ENCODE measurements at regions not wholly inside any gene's neighbourhood (a gene's known extent, or its start where the extent isn't known, plus 50 kb on each side); places are given as distances from the start of the nearest gene placed in this dataset.

DNA sequence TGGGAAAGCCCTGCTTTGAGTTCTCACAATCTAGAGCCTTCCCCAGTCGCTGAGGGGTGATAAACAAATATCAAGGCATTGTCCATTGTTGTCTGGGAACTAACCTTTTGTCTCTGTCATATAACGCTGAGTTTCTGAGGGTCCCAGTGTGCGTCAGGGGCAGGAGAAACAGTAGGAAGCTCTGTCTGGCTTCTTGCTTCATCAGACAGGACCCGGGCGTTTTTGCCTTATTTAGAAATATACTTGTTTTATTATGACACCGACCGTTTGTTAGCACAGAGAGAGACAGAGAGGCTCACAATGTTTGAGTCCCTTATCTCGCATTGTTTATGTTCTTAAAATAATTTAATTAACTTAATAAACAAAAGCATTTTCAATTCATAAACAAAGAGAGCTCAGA is 204.9 kb upstream of the GAS1 start:
- H3K4me1 ChIP-seq (ENCODE audit: control insufficient read depth in 2 of 2, insufficient read depth in 1 of 2, low read depth in 1 of 2, low read length in 2 of 2), result peaks cover 0 to 2% of the 10 kb centered on the region in 2 donors
- H2BK12ac ChIP-seq (ENCODE audit: low read length), result no peak overlapping the region
- no peak overlapping the region for H4K91ac ChIP-seq (ENCODE audit: low read depth, low read length, poor library complexity)
- no peak overlapping the region for H3K27ac ChIP-seq (replicated peaks; ENCODE audit: low read length)
- H2AFZ ChIP-seq (ENCODE audit: low read length), result no peak overlapping the region
- no peak overlapping the region for H3K14ac ChIP-seq (ENCODE audit: low read length)
- no peak overlapping the region for H2BK5ac ChIP-seq (ENCODE audit: low read length)
- H3K4me3 ChIP-seq (ENCODE audit: low read length in 2 of 2), result no peak overlapping the region
- H3K23ac ChIP-seq (ENCODE audit: low read depth, low read length, poor library complexity), result no peak overlapping the region
- no CpG with 5 or more reads among the region's 8 CpGs for WGBS, 2 donors (ENCODE audit: extremely low coverage in 2 of 2, insufficient read length in 2 of 2, insufficient replicate concordance in 1 of 2)
- no peak overlapping the region for H3K9ac ChIP-seq (ENCODE audit: low read depth, low read length, poor library complexity)
- no peak overlapping the region for H3K4me2 ChIP-seq (ENCODE audit: insufficient read depth, low read length, poor library complexity, severe bottlenecking)
- peaks cover 0 to 3% of the 10 kb centered on the region in 2 donors for H3K9me3 ChIP-seq (replicated peaks in 1 of 2; ENCODE audit: control insufficient read depth in 2 of 2, insufficient read depth in 1 of 2, low read depth in 1 of 2, low read length in 2 of 2)
- no peak overlapping the region for H2AK5ac ChIP-seq (ENCODE audit: low read depth, low read length)
- no peak overlapping the region for H3K4ac ChIP-seq (ENCODE audit: low read length)
- peaks cover 0 to 2% (median 0%) of the 10 kb centered on the region in 3 experiments for H3K27me3 ChIP-seq (ENCODE audit: control insufficient read depth in 3 of 3, insufficient read depth in 3 of 3, low read depth in 1 of 3, low read length in 3 of 3)
- no peak overlapping the region for H3K18ac ChIP-seq (ENCODE audit: low read length)
- no peaks in the 10 kb centered on the region for H3K36me3 ChIP-seq (replicated peaks in 1 of 2; ENCODE audit: control insufficient read depth in 2 of 2, insufficient read depth in 2 of 2, low read length in 2 of 2)
- no peak for DNase-seq (ENCODE audit: low spot score)
- no peak overlapping the region for H2BK120ac ChIP-seq (ENCODE audit: low read depth, low read length)
- no peak overlapping the region for H4K8ac ChIP-seq (ENCODE audit: low read depth, low read length)
- H3K79me1 ChIP-seq (ENCODE audit: low read depth, low read length), result no peaks in the 10 kb centered on the region
- no peak overlapping the region for H2BK15ac ChIP-seq (ENCODE audit: low read length)

DNA sequence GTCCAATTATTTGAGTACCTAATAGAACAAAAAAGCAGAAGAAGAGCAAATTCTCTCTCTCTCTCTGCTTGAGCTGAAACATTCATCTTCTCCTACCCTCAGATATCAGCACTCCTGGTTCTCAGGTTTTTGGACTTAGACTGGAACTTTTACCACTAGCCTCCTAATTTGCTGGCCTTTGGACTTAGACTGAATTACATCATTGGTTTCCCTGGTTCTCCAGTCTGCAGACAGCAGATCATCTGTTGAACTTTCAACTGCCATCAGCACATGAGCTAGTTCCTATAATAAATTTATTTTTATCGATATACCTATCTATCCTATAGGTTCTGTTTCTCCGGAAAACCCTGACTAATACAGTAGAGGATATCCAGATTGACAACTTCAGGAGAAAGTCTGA is 208.9 kb upstream of the GAS1 start:
- no CpG with 5 or more reads among the region's 2 CpGs for WGBS, 2 donors (ENCODE audit: extremely low coverage in 2 of 2, insufficient read length in 2 of 2, insufficient replicate concordance in 1 of 2)
- no peak overlapping the region for H3K4me3 ChIP-seq (ENCODE audit: low read length in 2 of 2)
- H3K4ac ChIP-seq (ENCODE audit: low read length), result no peak overlapping the region
- no peak for DNase-seq (ENCODE audit: low spot score)
- no peak overlapping the region for H2AK5ac ChIP-seq (ENCODE audit: low read depth, low read length)
- H3K36me3 ChIP-seq (replicated peaks in 1 of 2; ENCODE audit: control insufficient read depth in 2 of 2, insufficient read depth in 2 of 2, low read length in 2 of 2), result no peaks in the 10 kb centered on the region
- H2BK15ac ChIP-seq (ENCODE audit: low read length), result no peak overlapping the region
- no peak overlapping the region for H3K23ac ChIP-seq (ENCODE audit: low read depth, low read length, poor library complexity)
- H4K8ac ChIP-seq (ENCODE audit: low read depth, low read length), result no peak overlapping the region
- no peak overlapping the region for H2BK120ac ChIP-seq (ENCODE audit: low read depth, low read length)
- no peaks in the 10 kb centered on the region for H3K79me1 ChIP-seq (ENCODE audit: low read depth, low read length)
- H3K9me3 ChIP-seq (replicated peaks in 1 of 2; ENCODE audit: control insufficient read depth in 2 of 2, insufficient read depth in 1 of 2, low read depth in 1 of 2, low read length in 2 of 2), result no peaks in the 10 kb centered on the region
- H4K91ac ChIP-seq (ENCODE audit: low read depth, low read length, poor library complexity), result no peak overlapping the region
- H3K18ac ChIP-seq (ENCODE audit: low read length), result no peak overlapping the region
- H2BK5ac ChIP-seq (ENCODE audit: low read length), result no peak overlapping the region
- H3K9ac ChIP-seq (ENCODE audit: low read depth, low read length, poor library complexity), result no peak overlapping the region
- no peak overlapping the region for H2AFZ ChIP-seq (ENCODE audit: low read length)
- H3K27ac ChIP-seq (replicated peaks; ENCODE audit: low read length), result no peak overlapping the region
- no peak overlapping the region for H3K4me2 ChIP-seq (ENCODE audit: insufficient read depth, low read length, poor library complexity, severe bottlenecking)
- H3K14ac ChIP-seq (ENCODE audit: low read length), result no peak overlapping the region
- no peak overlapping the region for H2BK12ac ChIP-seq (ENCODE audit: low read length)
- peaks cover 0 to 2% of the 10 kb centered on the region in 2 donors for H3K4me1 ChIP-seq (ENCODE audit: control insufficient read depth in 2 of 2, insufficient read depth in 1 of 2, low read depth in 1 of 2, low read length in 2 of 2)
- no peaks in the 10 kb centered on the region for H3K27me3 ChIP-seq (ENCODE audit: control insufficient read depth in 3 of 3, insufficient read depth in 3 of 3, low read depth in 1 of 3, low read length in 3 of 3)

DNA sequence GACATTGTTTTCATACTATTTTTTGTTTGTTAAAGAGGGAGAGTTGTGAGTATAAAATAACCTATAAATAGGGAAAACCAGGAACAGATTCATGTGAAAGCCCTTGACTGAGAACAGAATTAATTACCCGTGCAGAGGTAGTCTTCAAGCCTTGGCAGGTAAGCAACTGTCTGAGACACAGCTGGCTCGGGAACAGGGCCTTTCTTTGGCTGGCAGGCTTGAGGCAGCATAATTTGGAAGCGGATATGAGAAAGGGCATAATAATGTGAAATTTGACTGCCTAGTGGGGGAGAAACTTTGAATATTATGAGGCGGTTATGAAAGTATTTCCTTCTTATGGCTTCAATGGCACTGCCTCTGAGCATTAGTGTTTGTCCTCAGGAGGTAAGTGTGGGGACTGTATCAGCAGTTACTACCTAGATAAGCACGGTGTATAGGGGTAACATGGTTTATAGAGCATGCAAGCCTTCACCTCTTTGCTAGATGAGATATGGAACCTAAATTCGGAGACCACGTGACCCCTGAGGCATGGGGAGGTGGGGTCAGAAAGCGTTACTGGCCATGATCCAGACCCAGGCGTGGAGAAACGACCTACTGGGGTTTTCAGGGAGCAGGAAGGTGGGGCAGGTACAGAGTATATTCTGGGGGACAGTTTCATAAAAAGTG is 210.2 kb upstream of the GAS1 start:
- Histone ChIP-seq H3K9ac (ENCODE audit: low read depth, low read length, poor library complexity) (no peak overlapping the region), H3K79me1 (ENCODE audit: low read depth, low read length) (no peaks in the 10 kb centered on the region), H2BK15ac (ENCODE audit: low read length) (no peak overlapping the region), H3K4me2 (ENCODE audit: insufficient read depth, low read length, poor library complexity, severe bottlenecking) (no peak overlapping the region), H3K4ac (ENCODE audit: low read length) (no peak overlapping the region), H3K36me3 (replicated peaks in 1 of 2; ENCODE audit: control insufficient read depth in 2 of 2, insufficient read depth in 2 of 2, low read length in 2 of 2) (no peaks in the 10 kb centered on the region), H3K4me1 (ENCODE audit: control insufficient read depth in 2 of 2, insufficient read depth in 1 of 2, low read depth in 1 of 2, low read length in 2 of 2) (peaks cover 0 to 2% of the 10 kb centered on the region in 2 donors), H3K14ac (ENCODE audit: low read length) (no peak overlapping the region), H3K27ac (replicated peaks; ENCODE audit: low read length) (no peak overlapping the region), H3K18ac (ENCODE audit: low read length) (no peak overlapping the region), H4K8ac (ENCODE audit: low read depth, low read length) (no peak overlapping the region), H2AK5ac (ENCODE audit: low read depth, low read length) (no peak overlapping the region), H3K4me3 (ENCODE audit: low read length in 2 of 2) (no peak overlapping the region), H3K27me3 (ENCODE audit: control insufficient read depth in 3 of 3, insufficient read depth in 3 of 3, low read depth in 1 of 3, low read length in 3 of 3) (no peaks in the 10 kb centered on the region), H2BK12ac (ENCODE audit: low read length) (no peak overlapping the region), H3K9me3 (replicated peaks in 1 of 2; ENCODE audit: control insufficient read depth in 2 of 2, insufficient read depth in 1 of 2, low read depth in 1 of 2, low read length in 2 of 2) (no peaks in the 10 kb centered on the region), H4K91ac (ENCODE audit: low read depth, low read length, poor library complexity) (no peak overlapping the region), H2AFZ (ENCODE audit: low read length) (no peak overlapping the region), H3K23ac (ENCODE audit: low read depth, low read length, poor library complexity) (no peak overlapping the region), H2BK5ac (ENCODE audit: low read length) (no peak overlapping the region), H2BK120ac (ENCODE audit: low read depth, low read length) (no peak overlapping the region)
- no CpG with 5 or more reads among the region's 10 CpGs for WGBS, 2 donors (ENCODE audit: extremely low coverage in 2 of 2, insufficient read length in 2 of 2, insufficient replicate concordance in 1 of 2)
- no peak for DNase-seq (ENCODE audit: low spot score)

DNA sequence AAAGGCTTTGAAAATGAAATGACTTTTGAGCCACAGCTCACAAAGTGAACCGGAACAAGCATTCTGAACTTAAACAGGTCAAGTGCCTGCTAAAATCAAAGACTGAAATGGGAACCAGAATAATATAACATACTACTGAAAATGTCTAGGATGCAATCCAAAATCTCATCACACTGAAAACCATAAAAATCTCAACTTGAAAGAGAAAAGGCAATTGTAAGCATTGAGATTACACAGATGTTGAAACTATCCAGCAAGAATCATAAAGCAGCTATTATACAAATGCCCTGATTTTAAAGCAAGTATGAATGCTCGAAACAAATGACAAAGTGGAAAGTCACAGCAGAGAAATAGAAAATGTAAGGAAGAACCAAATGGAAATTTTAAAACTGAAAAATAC is 211.5 kb upstream of the GAS1 start:
- Histone ChIP-seq H3K23ac (ENCODE audit: low read depth, low read length, poor library complexity) (no peak overlapping the region), H3K14ac (ENCODE audit: low read length) (no peak overlapping the region), H3K79me1 (ENCODE audit: low read depth, low read length) (no peaks in the 10 kb centered on the region), H3K9ac (ENCODE audit: low read depth, low read length, poor library complexity) (no peak overlapping the region), H2BK12ac (ENCODE audit: low read length) (no peak overlapping the region), H3K36me3 (replicated peaks in 1 of 2; ENCODE audit: control insufficient read depth in 2 of 2, insufficient read depth in 2 of 2, low read length in 2 of 2) (no peaks in the 10 kb centered on the region), H4K91ac (ENCODE audit: low read depth, low read length, poor library complexity) (no peak overlapping the region), H3K18ac (ENCODE audit: low read length) (no peak overlapping the region), H3K27me3 (ENCODE audit: control insufficient read depth in 3 of 3, insufficient read depth in 3 of 3, low read depth in 1 of 3, low read length in 3 of 3) (no peaks in the 10 kb centered on the region), H2AFZ (ENCODE audit: low read length) (no peak overlapping the region), H4K8ac (ENCODE audit: low read depth, low read length) (no peak overlapping the region), H3K4me1 (ENCODE audit: control insufficient read depth in 2 of 2, insufficient read depth in 1 of 2, low read depth in 1 of 2, low read length in 2 of 2) (peaks cover 0 to 2% of the 10 kb centered on the region in 2 donors), H3K4me2 (ENCODE audit: insufficient read depth, low read length, poor library complexity, severe bottlenecking) (no peak overlapping the region), H3K9me3 (replicated peaks in 1 of 2; ENCODE audit: control insufficient read depth in 2 of 2, insufficient read depth in 1 of 2, low read depth in 1 of 2, low read length in 2 of 2) (no peaks in the 10 kb centered on the region), H2BK5ac (ENCODE audit: low read length) (no peak overlapping the region), H2AK5ac (ENCODE audit: low read depth, low read length) (no peak overlapping the region), H2BK15ac (ENCODE audit: low read length) (no peak overlapping the region), H3K27ac (replicated peaks; ENCODE audit: low read length) (no peak overlapping the region), H3K4ac (ENCODE audit: low read length) (no peak overlapping the region), H2BK120ac (ENCODE audit: low read depth, low read length) (no peak overlapping the region), H3K4me3 (ENCODE audit: low read length in 2 of 2) (no peak overlapping the region)
- WGBS, 2 donors (ENCODE audit: extremely low coverage in 2 of 2, insufficient read length in 2 of 2, insufficient replicate concordance in 1 of 2), result no CpG with 5 or more reads among the region's 2 CpGs
- DNase-seq (ENCODE audit: low spot score), result no peak

Data from neuronal stem cell (in vitro differentiated cells).